GM18868 (cell line): ENCODE measurements at regions not wholly inside any gene's neighbourhood (a gene's known extent, or its start where the extent isn't known, plus 50 kb on each side); places are given as distances from the start of the nearest gene placed in this dataset.

Experiments used
- ATAC-seq: cut with Tn5 transposase; IDR thresholded peaks from one replicate; pipeline ENCODE4 v1.9.1; 2021; ENCODE audit warnings: mild to moderate bottlenecking, moderate library complexity; ENCODE audit not compliant: unreplicated experiment

GRCh38 chr1:224564454-224565084 is 51.5 kb upstream of the CNIH3 start:
- no peak for ATAC-seq

GRCh38 chr1:224565186-224565585 is 50.9 kb upstream of the CNIH3 start:
- ATAC-seq: no peak

GRCh38 chr1:224565611-224566406 is 50.3 kb upstream of the CNIH3 start:
- no peak for ATAC-seq
